Endothelial cell of hepatic sinusoid (primary cell): ENCODE measurements at regions not wholly inside any gene's neighbourhood (a gene's known extent, or its start where the extent isn't known, plus 50 kb on each side); places are given as distances from the start of the nearest gene placed in this dataset.

Source experiments
- in situ Hi-C: cut with HindIII; loops from 2 replicates; pipeline ENCODE4 v1.10.0; 2017; ENCODE audit warnings: low sequenced_read_pairs

GRCh38 chr6:45791211-45792168 is 224.2 kb downstream of the CLIC5 start:
- in situ Hi-C loops = no loop called here

- in situ Hi-C loops = loop anchor here (5.0 kb wide), 1 partner anchor 33 kb away; no protein-coding TSS in a partner anchor
Measured at GRCh38 chr6:45789238-45789637, 226.4 kb downstream of the CLIC5 start.

GRCh38 chr6:45787384-45787783 is 228.3 kb downstream of the CLIC5 start:
- in situ Hi-C loops = loop anchor here (5.0 kb wide), 1 partner anchor 35 kb away; no protein-coding TSS in a partner anchor

- in situ Hi-C loops = loop anchor here (5.0 kb wide), 1 partner anchor 36 kb away; no protein-coding TSS in a partner anchor
Measured at GRCh38 chr6:45786355-45786781, 229.3 kb downstream of the CLIC5 start.

- in situ Hi-C loops = no loop called here
Measured at GRCh38 chr6:45784250-45784649, 231.4 kb downstream of the CLIC5 start.

- in situ Hi-C loops = no loop called here
Measured at GRCh38 chr6:45783716-45784115, 231.9 kb downstream of the CLIC5 start.

- in situ Hi-C loops = no loop called here
Measured at GRCh38 chr6:45781890-45782289, 233.8 kb downstream of the CLIC5 start.

- in situ Hi-C loops = no loop called here
Measured at GRCh38 chr6:45780523-45780922, 235.1 kb downstream of the CLIC5 start.

GRCh38 chr6:45775026-45775697 is 240.5 kb downstream of the CLIC5 start:
- in situ Hi-C loops = no loop called here

GRCh38 chr6:45773906-45774305 is 241.8 kb downstream of the CLIC5 start:
- in situ Hi-C loops = no loop called here

- in situ Hi-C loops = no loop called here
Measured at GRCh38 chr6:45772886-45773495, 242.7 kb downstream of the CLIC5 start.

GRCh38 chr6:45772051-45772450 is 243.6 kb downstream of the CLIC5 start:
- in situ Hi-C loops = no loop called here

GRCh38 chr6:45763281-45763680 is 252.4 kb downstream of the CLIC5 start:
- in situ Hi-C loops = no loop called here

- in situ Hi-C loops = no loop called here
Measured at GRCh38 chr6:45759472-45759810, 256.2 kb downstream of the CLIC5 start.

GRCh38 chr6:45758787-45759471 is 256.7 kb downstream of the CLIC5 start:
- in situ Hi-C loops = no loop called here

GRCh38 chr6:45757443-45758130 is 258.1 kb downstream of the CLIC5 start:
- in situ Hi-C loops = no loop called here

GRCh38 chr6:45756606-45757005 is 259.1 kb downstream of the CLIC5 start:
- in situ Hi-C loops = no loop called here

- in situ Hi-C loops = no loop called here
Measured at GRCh38 chr6:45754432-45754831, 261.2 kb downstream of the CLIC5 start.

GRCh38 chr6:45746046-45746445 is 269.6 kb downstream of the CLIC5 start:
- in situ Hi-C loops = no loop called here

GRCh38 chr6:45743028-45743615 is 272.5 kb downstream of the CLIC5 start:
- in situ Hi-C loops = no loop called here
